Body of pancreas (tissue), 4 donors: ENCODE measurements at regions not wholly inside any gene's neighbourhood (a gene's known extent, or its start where the extent isn't known, plus 50 kb on each side); places are given as distances from the start of the nearest gene placed in this dataset.

Experiments
- ATAC-seq: fragments of 150-250 bp; one replicate; pipeline ENCODE4 v1.9.1; 2016
- DNase-seq, 4 donors: peaks; one replicate each; pipeline ENCODE4 v3.0.0-alpha.2; 2019
- H3K27ac ChIP-seq, 4 donors: fragments of 200-600 bp; sonication (generic); 1 replicate in 3 of 4; 2 replicates in 1 of 4; pipeline versions ENCODE4 v1.5.1 to v1.6.1; 2016 to 2019; ENCODE audit warnings: mild to moderate bottlenecking in 1 of 4, mixed read lengths in 1 of 4, moderate library complexity in 1 of 4
- H3K27me3 ChIP-seq, 2 donors: fragments of 200-600 bp; sonication (generic); one replicate each; pipeline ENCODE4 v1.6.0; 2016; ENCODE audit warnings: mild to moderate bottlenecking in 1 of 2
- H3K36me3 ChIP-seq, 2 donors: fragments of 200-600 bp; sonication (generic); replicated peaks in 1 of 2; 2 replicates each; pipeline ENCODE4 v1.5.1; 2016; ENCODE audit warnings: low read depth in 2 of 2; ENCODE audit not compliant: insufficient read depth in 1 of 2
- H3K4me1 ChIP-seq: fragments of 200-600 bp; sonication (generic); one replicate; pipeline ENCODE4 v1.6.0; 2016
- H3K4me3 ChIP-seq, 2 donors: fragments of 200-600 bp; sonication (generic); 1 replicate in 1 of 2; 2 replicates in 1 of 2; pipeline ENCODE4 v1.5.1; 2016 to 2019
- H3K9me3 ChIP-seq, 3 donors: fragments of 200-600 bp; sonication (generic); 1 replicate in 2 of 3; 2 replicates in 1 of 3; pipeline ENCODE4 v1.5.1; 2016
- CTCF ChIP-seq, 7 experiments: fragments of 450-650 bp in 4 of 7; fragments of 200-600 bp in 3 of 7; sonication (generic) in 3 of 7; IDR thresholded peaks; one replicate each; pipeline ENCODE4 v1.5.1; 2016 to 2019; ENCODE audit warnings: antibody characterized with exemption in 7 of 7
- POLR2A ChIP-seq, 3 donors: fragments of 450-650 bp; IDR thresholded peaks; one replicate each; pipeline ENCODE4 v1.6.1; 2016; ENCODE audit warnings: antibody characterized with exemption in 3 of 3, mild to moderate bottlenecking in 2 of 3
- WGBS, 2 donors: methylation state at CpG; one replicate each; pipeline ENCODE4 v1.1.5; 2017; 5-methylcytosine and 5-hydroxymethylcytosine counted together
- intact Hi-C: fragments of 100-400 bp; cut with DNase I; formaldehyde crosslinking; loops from one replicate; pipeline ENCODE4 v1.15.1; 2023

GRCh38 chr15:35691173-35691761 lies 145.3 kb upstream of the DPH6 start:
- peaks cover 32% of the 10 kb centered on the region for H3K4me1 ChIP-seq
- DNase-seq (no peak), ATAC-seq (no peak)
- H3K4me3 ChIP-seq = no peak overlapping the region
- WGBS, 2 donors = 54 to 77% methylated on average over 4 of the region's 4 CpGs
- H3K27me3 ChIP-seq = no peaks in the 10 kb centered on the region
- intact Hi-C loops = no loop called here
- H3K9me3 ChIP-seq = no peaks in the 10 kb centered on the region
- H3K36me3 ChIP-seq = no peaks in the 10 kb centered on the region
- TF ChIP-seq CTCF (IDR thresholded peaks at IDR 0.05) (no peak), POLR2A (IDR thresholded peaks at IDR 0.05) (no peak)
- H3K27ac ChIP-seq = peak overlapping the region; percentile 8 to 58 (median 27)

- H3K36me3 ChIP-seq = no peaks in the 10 kb centered on the region
- no peak for TF ChIP-seq POLR2A (IDR thresholded peaks at IDR 0.05)
- no peak for TF ChIP-seq CTCF (IDR thresholded peaks at IDR 0.05)
- intact Hi-C loops = no loop called here
- H3K27ac ChIP-seq = no peak overlapping the region
- DNase-seq (no peak), ATAC-seq (no peak)
- no peaks in the 10 kb centered on the region for H3K27me3 ChIP-seq
- H3K4me1 ChIP-seq = peaks cover 32% of the 10 kb centered on the region
- H3K9me3 ChIP-seq = no peaks in the 10 kb centered on the region
- WGBS, 2 donors = 75 to 88% methylated on average over 2 of the region's 2 CpGs
- no peak overlapping the region for H3K4me3 ChIP-seq
Measured at GRCh38 chr15:35691891-35692867, 146.2 kb upstream of the DPH6 start.

GRCh38 chr15:35693286-35693685 lies 147.3 kb upstream of the DPH6 start:
- Histone ChIP-seq H3K27me3 (no peaks in the 10 kb centered on the region), H3K4me3 (no peak overlapping the region), H3K36me3 (no peaks in the 10 kb centered on the region), H3K9me3 (no peaks in the 10 kb centered on the region), H3K4me1 (peaks cover 38% of the 10 kb centered on the region), H3K27ac (no peak overlapping the region)
- no peak for TF ChIP-seq CTCF (IDR thresholded peaks at IDR 0.05)
- intact Hi-C loops = no loop called here
- 71 to 77% methylated on average over 2 of the region's 2 CpGs for WGBS, 2 donors
- no peak for DNase-seq
- ATAC-seq = no peak

GRCh38 chr15:35693886-35694285 lies 147.9 kb upstream of the DPH6 start:
- Histone ChIP-seq H3K36me3 (no peaks in the 10 kb centered on the region), H3K9me3 (no peaks in the 10 kb centered on the region), H3K27me3 (no peaks in the 10 kb centered on the region), H3K27ac (no peak overlapping the region), H3K4me3 (no peak overlapping the region), H3K4me1 (peaks cover 38% of the 10 kb centered on the region)
- DNase-seq = no peak
- TF ChIP-seq POLR2A (IDR thresholded peaks at IDR 0.05) = no peak
- TF ChIP-seq CTCF (IDR thresholded peaks at IDR 0.05) = no peak
- intact Hi-C loops = no loop called here
- 33 to 38% methylated on average over 3 of the region's 3 CpGs for WGBS, 2 donors
- ATAC-seq = peak; percentile 28
